HL-60 (cell line): ENCODE measurements at regions not wholly inside any gene's neighbourhood (a gene's known extent, or its start where the extent isn't known, plus 50 kb on each side); places are given as distances from the start of the nearest gene placed in this dataset.

ENCODE experiments used
- CTCF ChIP-seq: IDR thresholded peaks from one replicate; pipeline ENCODE4 v1.5.1; 2011; ENCODE audit warnings: low read length, control low read depth, inconsistent platforms; ENCODE audit not compliant: insufficient read depth
- POLR2AphosphoS5 ChIP-seq: IDR thresholded peaks from 2 replicates; pipeline ENCODE4 v1.6.1; 2012; ENCODE audit warnings: low read depth
- REST ChIP-seq: IDR thresholded peaks from 2 replicates; pipeline ENCODE4 v1.6.1; 2012; ENCODE audit warnings: low read depth; ENCODE audit not compliant: insufficient replicate concordance

- no peak for TF ChIP-seq CTCF
- TF ChIP-seq POLR2AphosphoS5, result no peak
- no peak for TF ChIP-seq REST
Measured at GRCh38 chr15:19988094-19988660, 553.4 kb downstream of the GOLGA6L6 start.
